ENCODE measurements at regions not wholly inside any gene's neighbourhood (a gene's known extent, or its start where the extent isn't known, plus 50 kb on each side); places are given as distances from the start of the nearest gene placed in this dataset.

- Histone ChIP-seq H3K9me3 (ENCODE audit: control extremely low read depth in 1 of 3, control insufficient read depth in 2 of 3, insufficient read depth in 1 of 3, low read length in 2 of 3) (peaks cover 0 to 4% (median 0%) of the 10 kb centered on the region in 3 donors), H4K20me1 (ENCODE audit: control insufficient read depth, insufficient read depth, low read length, poor library complexity, severe bottlenecking) (no peaks in the 10 kb centered on the region), H3K27ac (ENCODE audit: low read length in 2 of 2) (no peak overlapping the region), H3K4me3 (ENCODE audit: control extremely low read depth in 1 of 5, extremely low read depth in 1 of 5, insufficient read depth in 1 of 5, low read depth in 2 of 5, low read length in 4 of 5) (no peak overlapping the region), H2AFZ (ENCODE audit: insufficient read depth, low read depth, low read length, poor library complexity, severe bottlenecking) (no peak overlapping the region), H3K9ac (ENCODE audit: low read length) (no peak overlapping the region), H3K79me2 (ENCODE audit: control insufficient read depth, insufficient read depth, low read length) (no peaks in the 10 kb centered on the region), H3K36me3 (replicated peaks in 1 of 2; ENCODE audit: control extremely low read depth in 1 of 2, control insufficient read depth in 1 of 2, extremely low read depth in 1 of 2, insufficient read depth in 2 of 2, low read length in 1 of 2) (no peaks in the 10 kb centered on the region), H3K4me2 (replicated peaks; ENCODE audit: low read depth, low read length, poor library complexity, severe bottlenecking) (no peak overlapping the region), H3K4me1 (ENCODE audit: control insufficient read depth in 2 of 2, insufficient read depth in 2 of 2, low read length in 2 of 2) (no peaks in the 10 kb centered on the region), H3K27me3 (replicated peaks in 1 of 4; ENCODE audit: control extremely low read depth in 1 of 4, control insufficient read depth in 3 of 4, insufficient read depth in 4 of 4, low read length in 3 of 4) (no peaks in the 10 kb centered on the region)
- Mint-ChIP-seq H3K9me3 (ENCODE audit: insufficient read depth) (peaks cover 2% of the 10 kb centered on the region), H3K27ac (no peak overlapping the region), H3K27me3 (no peaks in the 10 kb centered on the region), H3K4me3 (no peak overlapping the region), H3K4me1 (no peaks in the 10 kb centered on the region)
- CTCF ChIA-PET = no interaction called here
- no CpG with 5 or more reads among the region's 9 CpGs for whole genome bisulfite sequencing (ENCODE audit: insufficient coverage)
- intact Hi-C loops (cut with micrococcal nuclease) = no loop called here
- ATAC-seq (ENCODE audit: low read depth) = no peak
- TF ChIP-seq, protein P1, sequence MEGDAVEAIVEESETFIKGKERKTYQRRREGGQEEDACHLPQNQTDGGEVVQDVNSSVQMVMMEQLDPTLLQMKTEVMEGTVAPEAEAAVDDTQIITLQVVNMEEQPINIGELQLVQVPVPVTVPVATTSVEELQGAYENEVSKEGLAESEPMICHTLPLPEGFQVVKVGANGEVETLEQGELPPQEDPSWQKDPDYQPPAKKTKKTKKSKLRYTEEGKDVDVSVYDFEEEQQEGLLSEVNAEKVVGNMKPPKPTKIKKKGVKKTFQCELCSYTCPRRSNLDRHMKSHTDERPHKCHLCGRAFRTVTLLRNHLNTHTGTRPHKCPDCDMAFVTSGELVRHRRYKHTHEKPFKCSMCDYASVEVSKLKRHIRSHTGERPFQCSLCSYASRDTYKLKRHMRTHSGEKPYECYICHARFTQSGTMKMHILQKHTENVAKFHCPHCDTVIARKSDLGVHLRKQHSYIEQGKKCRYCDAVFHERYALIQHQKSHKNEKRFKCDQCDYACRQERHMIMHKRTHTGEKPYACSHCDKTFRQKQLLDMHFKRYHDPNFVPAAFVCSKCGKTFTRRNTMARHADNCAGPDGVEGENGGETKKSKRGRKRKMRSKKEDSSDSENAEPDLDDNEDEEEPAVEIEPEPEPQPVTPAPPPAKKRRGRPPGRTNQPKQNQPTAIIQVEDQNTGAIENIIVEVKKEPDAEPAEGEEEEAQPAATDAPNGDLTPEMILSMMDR (IDR thresholded peaks at IDR 0.05) = no peak
- TF ChIP-seq EZH2 (IDR thresholded peaks at IDR 0.05; ENCODE audit: borderline replicate concordance, insufficient read depth, low read depth, low read length, poor library complexity, severe bottlenecking) = no peak
- no peak for DNase-seq
- POLR2A ChIA-PET = no interaction called here
Measured at GRCh38 chr11:98431463-98432359, 589.0 kb upstream of the CNTN5 start.

- POLR2A ChIA-PET = no interaction called here
- intact Hi-C loops (cut with micrococcal nuclease) = no loop called here
Measured at GRCh38 chr11:98434296-98434695, 586.5 kb upstream of the CNTN5 start.

More at GRCh38 chr11:98434296-98434695, 586.5 kb upstream of the CNTN5 start:
- Histone ChIP-seq H4K20me1 (ENCODE audit: control insufficient read depth, insufficient read depth, low read length, poor library complexity, severe bottlenecking) (no peaks in the 10 kb centered on the region), H3K9me3 (ENCODE audit: control extremely low read depth in 1 of 3, control insufficient read depth in 2 of 3, insufficient read depth in 1 of 3, low read length in 2 of 3) (no peaks in the 10 kb centered on the region), H3K4me1 (ENCODE audit: control insufficient read depth in 2 of 2, insufficient read depth in 2 of 2, low read length in 2 of 2) (no peaks in the 10 kb centered on the region), H3K4me2 (replicated peaks; ENCODE audit: low read depth, low read length, poor library complexity, severe bottlenecking) (no peak overlapping the region), H3K27me3 (replicated peaks in 1 of 4; ENCODE audit: control extremely low read depth in 1 of 4, control insufficient read depth in 3 of 4, insufficient read depth in 4 of 4, low read length in 3 of 4) (no peaks in the 10 kb centered on the region), H3K36me3 (replicated peaks in 1 of 2; ENCODE audit: control extremely low read depth in 1 of 2, control insufficient read depth in 1 of 2, extremely low read depth in 1 of 2, insufficient read depth in 2 of 2, low read length in 1 of 2) (no peaks in the 10 kb centered on the region), H3K9ac (ENCODE audit: low read length) (no peak overlapping the region), H2AFZ (ENCODE audit: insufficient read depth, low read depth, low read length, poor library complexity, severe bottlenecking) (no peak overlapping the region), H3K27ac (ENCODE audit: low read length in 2 of 2) (no peak overlapping the region), H3K4me3 (ENCODE audit: control extremely low read depth in 1 of 5, extremely low read depth in 1 of 5, insufficient read depth in 1 of 5, low read depth in 2 of 5, low read length in 4 of 5) (no peak overlapping the region), H3K79me2 (ENCODE audit: control insufficient read depth, insufficient read depth, low read length) (no peaks in the 10 kb centered on the region)
- no peaks in the 10 kb centered on the region for H3K27me3 Mint-ChIP-seq
- ATAC-seq (ENCODE audit: low read depth) (no peak), DNase-seq (no peak)
- CTCF ChIA-PET = no interaction called here
- no peak overlapping the region for H3K4me3 Mint-ChIP-seq
- H3K4me1 Mint-ChIP-seq = no peaks in the 10 kb centered on the region
- no CpG with 5 or more reads among the region's 1 CpG for WGBS (ENCODE audit: insufficient coverage)
- TF ChIP-seq, protein P1 (IDR thresholded peaks at IDR 0.05) = no peak
- TF ChIP-seq EZH2 (IDR thresholded peaks at IDR 0.05; ENCODE audit: borderline replicate concordance, insufficient read depth, low read depth, low read length, poor library complexity, severe bottlenecking) = no peak
- no peaks in the 10 kb centered on the region for H3K9me3 Mint-ChIP-seq (ENCODE audit: insufficient read depth)
- H3K27ac Mint-ChIP-seq = no peak overlapping the region
